HG03469 (cell line): ENCODE measurements at regions not wholly inside any gene's neighbourhood (a gene's known extent, or its start where the extent isn't known, plus 50 kb on each side); places are given as distances from the start of the nearest gene placed in this dataset.

Experiments used
- ATAC-seq: cut with Tn5 transposase; IDR thresholded peaks from one replicate; pipeline ENCODE4 v1.9.1; 2021; ENCODE audit warnings: mild to moderate bottlenecking, moderate library complexity, moderate number of reproducible peaks; ENCODE audit not compliant: unreplicated experiment

GRCh38 chr14:84750763-84751554 lies 779.0 kb upstream of the FLRT2 start:
- ATAC-seq = no peak

DNA sequence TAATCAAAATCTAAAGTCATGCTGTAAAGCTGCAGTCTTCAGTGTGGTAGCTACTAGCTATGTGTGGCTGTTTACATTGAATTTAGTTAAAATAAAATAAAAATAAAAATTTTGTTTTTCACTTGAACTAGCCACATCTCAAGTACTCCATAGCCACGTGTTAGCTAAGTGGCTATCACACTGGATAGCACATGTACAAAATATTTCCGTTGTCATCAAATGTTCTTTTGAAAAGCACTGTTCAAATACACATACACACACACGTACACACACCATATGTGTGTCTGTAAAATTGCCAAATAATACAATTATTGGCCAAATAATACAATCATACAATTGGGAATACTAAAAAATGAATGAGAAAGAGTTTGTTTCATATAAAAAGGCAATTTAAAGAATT lies 778.2 kb upstream of the FLRT2 start:
- ATAC-seq = no peak

DNA sequence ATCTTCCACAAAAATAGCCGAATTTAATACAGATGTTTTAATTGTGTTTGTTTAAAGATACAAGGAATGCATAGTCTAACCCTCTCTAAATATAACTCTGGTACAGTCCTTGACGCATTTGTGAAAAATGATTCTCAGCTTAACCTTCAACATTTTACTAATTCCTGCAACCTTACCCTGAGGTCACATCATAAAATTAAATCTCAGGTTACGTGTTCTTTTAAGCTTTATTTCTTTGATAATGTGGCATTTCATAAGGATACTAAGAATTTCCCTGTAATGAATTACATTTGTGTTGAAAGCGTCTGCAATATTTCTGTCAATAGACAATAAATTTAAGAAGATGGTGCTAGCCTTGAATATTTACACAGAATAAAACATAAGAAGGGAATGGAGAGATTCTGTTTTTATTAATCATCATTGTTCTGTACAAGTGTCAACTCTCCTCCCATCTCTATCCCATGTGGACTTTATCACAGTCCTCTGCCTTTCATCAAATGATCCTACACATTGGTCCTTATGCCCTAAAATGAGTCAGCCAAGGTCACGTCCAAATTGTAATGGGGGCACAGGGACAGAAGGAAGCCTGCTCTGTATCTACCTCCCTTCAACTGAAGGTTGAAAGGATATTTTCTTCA lies 769.3 kb upstream of the FLRT2 start:
- no peak for ATAC-seq

DNA sequence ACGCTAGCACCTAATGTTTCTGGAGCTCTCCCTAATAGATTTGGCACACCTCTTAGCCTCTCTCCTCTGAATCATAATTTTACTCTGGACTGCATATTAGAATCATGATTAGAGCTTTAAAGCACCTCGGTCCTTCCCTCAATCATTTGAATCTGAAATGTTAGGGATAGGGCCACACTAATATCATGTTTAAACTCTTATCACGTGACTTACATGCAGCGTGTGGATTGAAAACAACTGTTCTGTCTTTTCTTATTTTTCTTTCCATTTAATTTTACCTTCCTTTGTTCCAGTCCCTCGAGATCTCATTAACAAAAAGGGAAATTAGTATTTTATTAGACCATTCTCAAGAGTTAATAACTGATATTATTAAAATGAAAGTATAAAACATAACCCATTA lies 762.5 kb upstream of the FLRT2 start:
- ATAC-seq = no peak

- no peak for ATAC-seq
These were observed 759.9 kb upstream of the FLRT2 start for GRCh38 chr14:84770030-84770429.

- ATAC-seq = no peak
These were observed 752.6 kb upstream of the FLRT2 start for GRCh38 chr14:84777356-84777755.

DNA sequence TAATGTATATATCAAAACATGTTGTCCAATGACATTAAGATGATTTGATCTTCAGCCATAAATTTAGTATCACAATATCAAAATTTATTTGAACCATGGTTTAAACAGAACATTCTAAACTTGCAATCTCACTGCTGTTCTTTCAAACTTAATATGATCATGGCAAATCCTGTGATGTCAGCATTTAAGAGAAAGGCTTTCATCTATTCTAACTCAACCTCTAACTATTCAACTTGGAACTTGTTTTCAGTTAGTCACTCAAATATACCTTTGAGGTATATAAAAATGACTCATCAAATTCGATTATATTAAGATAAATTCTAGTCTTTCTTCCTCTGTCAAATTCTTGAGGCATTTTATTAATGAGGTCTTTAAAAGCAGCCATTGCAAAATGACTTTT lies 747.0 kb upstream of the FLRT2 start:
- no peak for ATAC-seq

- ATAC-seq = no peak
These were observed 746.4 kb upstream of the FLRT2 start for GRCh38 chr14:84783511-84783910.

- no peak for ATAC-seq
These were observed 743.9 kb upstream of the FLRT2 start for GRCh38 chr14:84785996-84786395.

GRCh38 chr14:84789012-84789411 lies 740.9 kb upstream of the FLRT2 start:
- no peak for ATAC-seq

DNA sequence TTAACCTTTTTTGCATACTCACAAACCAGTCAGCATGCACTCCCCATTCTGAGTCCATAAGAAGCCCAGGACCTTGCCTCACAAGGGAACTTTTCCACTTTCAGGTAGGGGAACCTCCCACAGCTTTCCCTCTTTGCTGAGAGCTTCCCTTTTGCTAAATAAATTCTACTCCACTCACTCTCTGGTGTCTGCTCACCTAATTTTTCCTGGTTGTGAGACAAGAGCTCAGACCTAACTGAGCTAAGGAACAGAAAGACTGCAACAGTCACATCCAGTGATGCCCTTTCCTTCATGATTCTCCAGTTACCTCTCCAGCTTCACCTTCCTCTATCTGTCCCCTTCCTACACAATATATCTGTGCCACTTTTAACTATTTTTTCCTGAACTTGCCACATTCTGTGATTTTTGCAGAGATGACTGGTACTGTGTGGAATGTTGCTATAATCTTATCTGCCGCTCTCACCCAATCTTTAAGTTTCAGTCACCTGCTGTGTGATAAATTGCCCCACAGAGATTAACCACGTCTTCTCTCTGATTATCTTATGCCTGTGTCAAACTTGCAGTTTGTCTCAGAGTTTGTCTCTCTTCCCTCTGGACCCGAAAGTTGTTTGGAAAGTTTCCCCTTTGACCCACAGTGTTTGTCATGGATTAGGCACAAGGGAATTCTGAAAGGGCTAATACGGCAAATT lies 737.1 kb upstream of the FLRT2 start:
- ATAC-seq = no peak

DNA sequence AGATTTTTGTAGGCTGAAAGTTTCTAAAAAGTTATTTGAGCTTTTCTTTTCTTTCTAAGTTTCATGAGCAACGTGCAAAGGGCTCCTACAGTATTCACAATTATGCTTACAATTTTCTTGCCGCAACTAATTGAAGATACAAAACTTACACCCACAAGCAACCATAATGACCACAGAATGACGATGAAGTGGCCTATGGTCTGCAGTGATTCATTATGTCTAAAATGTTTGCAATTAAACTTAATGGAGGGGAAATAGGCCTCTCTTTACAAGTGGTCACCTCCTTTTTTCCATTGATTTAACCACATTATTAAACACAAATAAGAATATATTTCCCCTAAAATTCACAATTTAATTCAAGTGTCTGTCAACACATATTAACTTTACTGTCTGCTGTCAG lies 732.6 kb upstream of the FLRT2 start:
- ATAC-seq = no peak

DNA sequence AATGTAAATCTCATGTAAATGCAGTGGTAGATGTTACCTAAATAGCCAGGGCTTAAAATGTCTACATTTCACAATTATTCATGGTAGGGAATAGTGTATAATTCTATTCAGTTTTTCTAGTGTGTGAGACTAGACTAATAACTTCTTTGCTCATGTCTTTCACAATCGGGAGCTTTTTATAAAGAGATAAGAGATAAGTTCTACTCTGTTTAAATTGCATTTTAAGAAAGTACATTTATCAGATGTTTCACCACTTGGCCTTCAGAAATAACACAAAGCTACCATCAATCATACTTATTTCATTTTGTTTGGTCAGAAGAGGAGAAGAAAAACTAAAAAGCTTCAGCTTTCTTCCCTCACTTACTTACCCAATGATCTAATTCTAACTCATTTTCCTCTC lies 725.5 kb upstream of the FLRT2 start:
- ATAC-seq = no peak

DNA sequence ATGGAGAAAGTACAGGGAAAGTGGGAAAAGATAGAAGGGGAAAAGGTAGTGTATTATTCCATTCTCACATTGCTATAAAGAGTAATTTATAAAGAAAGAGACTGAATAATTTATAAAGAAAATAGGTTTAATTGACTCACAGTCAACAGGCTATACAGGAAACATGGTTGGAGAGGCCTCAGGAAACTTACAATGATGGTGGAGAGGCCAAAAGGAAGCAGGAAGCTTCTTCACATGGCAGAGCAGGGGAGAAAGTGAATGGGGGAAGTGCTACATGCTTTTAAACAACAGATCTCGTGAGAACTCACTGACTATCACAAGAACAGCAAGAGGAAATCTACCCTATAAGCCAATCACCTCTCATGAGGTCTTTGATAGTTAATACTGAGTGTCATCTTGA lies 725.0 kb upstream of the FLRT2 start:
- ATAC-seq = no peak

DNA sequence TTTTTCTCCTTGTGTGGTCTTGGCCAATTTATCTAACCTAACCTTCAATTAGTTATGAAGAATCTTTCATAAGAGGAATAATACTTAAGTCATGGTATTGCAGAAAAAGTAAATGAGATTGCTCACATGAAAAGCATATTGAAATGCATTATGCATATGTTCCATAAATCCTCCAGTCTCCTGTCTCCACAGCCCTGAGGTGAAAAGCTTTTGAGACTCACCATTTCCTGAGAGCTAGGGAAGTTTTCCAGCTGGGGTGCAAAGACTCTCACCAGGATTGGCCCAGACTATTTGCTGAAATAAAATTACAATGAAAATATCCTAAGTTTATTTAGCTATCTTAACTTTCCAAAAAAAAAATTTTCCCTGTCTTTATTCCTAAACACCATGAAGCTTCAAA lies 723.8 kb upstream of the FLRT2 start:
- ATAC-seq = no peak

DNA sequence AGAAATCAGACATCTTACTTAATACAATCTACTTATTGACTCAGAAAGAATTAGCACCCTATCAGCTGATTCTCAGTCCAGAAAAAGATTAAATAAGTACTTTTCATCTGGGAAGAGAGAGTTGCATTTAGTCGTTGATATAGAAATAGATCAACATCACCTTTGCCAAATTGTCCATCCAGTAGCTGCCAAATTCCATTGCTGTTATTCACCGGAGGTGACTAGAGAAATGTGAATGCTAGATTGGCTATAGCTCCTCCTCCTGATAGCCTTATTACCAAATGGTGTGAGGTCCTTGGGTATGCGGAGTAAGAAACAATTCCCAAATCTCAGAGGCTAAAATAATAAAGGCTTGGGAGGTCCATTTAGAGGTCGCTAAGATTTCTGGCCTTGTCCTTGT lies 723.3 kb upstream of the FLRT2 start:
- no peak for ATAC-seq

DNA sequence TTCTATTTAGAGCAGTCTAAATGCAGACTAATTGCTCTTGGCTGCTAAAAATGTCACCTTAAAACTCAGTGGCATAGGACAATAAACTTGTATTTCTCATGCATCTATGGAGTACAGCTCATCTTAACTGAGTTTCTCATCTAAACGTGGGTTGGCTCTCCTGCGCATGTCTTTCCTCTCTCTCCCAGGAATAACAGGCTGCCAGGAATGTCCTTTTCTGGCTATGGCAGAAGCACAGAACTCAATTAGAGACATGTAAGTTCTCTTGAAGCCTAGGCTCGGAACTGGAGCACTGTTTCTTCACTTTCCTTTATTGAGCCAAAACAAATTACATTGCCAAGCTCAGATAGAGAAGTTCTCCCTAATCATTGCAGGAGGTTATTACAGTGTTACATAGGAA lies 722.3 kb upstream of the FLRT2 start:
- no peak for ATAC-seq

GRCh38 chr14:84809158-84809557 lies 720.8 kb upstream of the FLRT2 start:
- ATAC-seq = no peak

- no peak for ATAC-seq
These were observed 715.6 kb upstream of the FLRT2 start for GRCh38 chr14:84814391-84814790.

DNA sequence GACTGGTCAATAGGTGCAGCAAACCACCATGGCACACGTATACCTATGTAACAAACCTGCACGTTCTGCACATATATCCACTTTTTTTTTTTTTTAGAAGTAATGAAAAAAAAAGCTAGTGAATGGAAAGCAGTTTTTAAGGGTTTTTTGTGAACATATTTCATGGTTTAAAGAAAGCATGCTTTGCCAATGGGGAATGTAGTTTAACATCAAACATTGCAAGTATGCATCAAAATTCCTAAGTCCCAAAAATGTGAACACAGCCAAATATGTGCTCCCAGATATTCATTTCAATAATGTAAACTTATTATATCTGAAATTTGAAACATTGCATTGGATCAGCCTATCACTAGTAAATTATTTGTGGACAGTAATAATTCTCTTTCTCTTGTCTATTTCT lies 710.4 kb upstream of the FLRT2 start:
- ATAC-seq = no peak

GRCh38 chr14:84825481-84826251 lies 704.3 kb upstream of the FLRT2 start:
- no peak for ATAC-seq
